NCI-H82 (cell line): ENCODE measurements at regions not wholly inside any gene's neighbourhood (a gene's known extent, or its start where the extent isn't known, plus 50 kb on each side); places are given as distances from the start of the nearest gene placed in this dataset.

ENCODE experiments used
- DNase-seq: peaks from one replicate; lab custom pipeline; 2025; lab: John Stamatoyannopoulos, UW

- no peak for DNase-seq
Observed at GRCh38 chr18:6465281-6465680, 50.6 kb upstream of the L3MBTL4 start.

- no peak for DNase-seq
Observed at GRCh38 chr18:6476190-6476589, 61.5 kb upstream of the L3MBTL4 start.

DNA sequence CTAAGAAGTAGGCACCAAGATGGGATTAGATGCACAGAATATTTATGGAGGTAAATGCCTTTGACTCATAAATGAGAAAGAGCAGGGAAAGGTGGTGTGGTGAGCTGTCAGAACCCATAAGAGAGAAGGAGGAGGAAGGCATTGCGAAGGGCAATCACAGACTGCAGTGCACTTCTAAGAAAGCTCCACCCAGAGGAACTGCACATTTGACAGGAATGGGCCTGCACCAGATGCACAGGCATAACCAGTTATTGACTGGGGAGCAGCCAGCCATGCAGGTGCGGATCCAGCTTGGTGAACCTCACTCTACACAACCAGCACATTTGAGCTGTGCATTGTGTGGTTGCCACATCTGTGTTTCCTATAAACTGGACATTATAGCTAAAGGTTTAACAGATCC is 62.2 kb upstream of the L3MBTL4 start:
- no peak for DNase-seq

DNA sequence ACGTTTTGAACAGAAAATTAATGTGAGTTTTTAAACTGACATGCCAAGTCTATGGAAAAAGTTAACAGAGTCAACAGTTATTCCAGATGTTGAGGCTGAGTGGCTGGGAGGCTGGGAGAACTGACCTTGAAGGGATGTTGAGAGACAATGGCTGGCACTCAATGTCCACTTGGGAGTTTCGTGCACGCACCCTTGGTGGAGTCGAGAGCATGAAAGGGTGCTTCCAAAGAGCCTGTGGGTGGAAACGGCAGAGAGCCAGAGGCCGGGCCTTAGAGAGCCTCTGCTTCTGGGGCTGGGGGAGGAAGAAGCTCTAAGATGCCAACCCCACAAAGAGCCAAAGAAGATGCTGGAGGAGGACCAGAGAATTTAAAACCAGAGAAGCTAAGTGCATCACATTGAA is 63.4 kb upstream of the L3MBTL4 start:
- no peak for DNase-seq

GRCh38 chr18:6479699-6480098 is 65.0 kb upstream of the L3MBTL4 start:
- DNase-seq = no peak

DNA sequence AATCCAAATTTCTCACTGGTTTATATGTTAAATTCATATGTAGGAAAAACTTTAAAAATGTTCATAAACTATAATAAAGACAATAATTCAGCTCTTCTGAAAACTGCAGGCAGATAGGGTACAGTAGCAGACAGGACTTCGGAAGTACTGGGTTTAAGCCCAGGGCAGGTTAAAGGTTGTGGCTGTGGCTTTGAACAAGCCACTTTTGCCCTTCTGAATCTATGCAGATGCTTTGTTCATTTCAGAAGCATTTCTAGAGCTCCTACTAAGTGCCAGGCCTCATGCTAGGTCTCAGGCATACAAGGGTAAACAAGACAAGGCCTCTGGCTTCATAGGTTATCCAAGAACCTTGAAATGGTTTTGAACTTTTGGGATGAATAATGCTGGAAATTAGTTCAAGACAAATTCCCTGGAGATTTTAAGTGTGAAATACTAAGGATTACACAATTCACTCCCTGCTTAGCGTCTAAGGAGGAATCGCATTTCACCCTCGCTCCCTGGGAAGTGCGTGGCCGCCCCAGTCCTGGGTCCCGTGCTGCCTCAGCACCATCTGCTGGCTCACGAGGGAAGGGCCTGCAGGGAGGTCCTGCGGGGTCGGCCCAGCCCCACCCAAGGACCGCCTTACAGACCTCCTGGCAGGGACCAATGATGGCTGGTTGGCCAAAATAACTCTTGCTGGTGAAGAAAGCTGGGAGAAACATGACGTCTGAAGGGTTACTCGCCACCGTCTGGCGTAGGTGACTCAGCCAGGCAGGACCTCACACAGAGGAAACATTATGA is 67.7 kb upstream of the L3MBTL4 start:
- peak; percentile 72 for DNase-seq

- DNase-seq = no peak
Observed at GRCh38 chr18:6484659-6485058, 69.9 kb upstream of the L3MBTL4 start.

- no peak for DNase-seq
Observed at GRCh38 chr18:6486313-6486712, 71.6 kb upstream of the L3MBTL4 start.

GRCh38 chr18:6486764-6487426 is 72.2 kb upstream of the L3MBTL4 start:
- no peak for DNase-seq

GRCh38 chr18:6487968-6488367 is 73.3 kb upstream of the L3MBTL4 start:
- DNase-seq = no peak

- no peak for DNase-seq
Observed at GRCh38 chr18:6488956-6489355, 74.2 kb upstream of the L3MBTL4 start.

DNA sequence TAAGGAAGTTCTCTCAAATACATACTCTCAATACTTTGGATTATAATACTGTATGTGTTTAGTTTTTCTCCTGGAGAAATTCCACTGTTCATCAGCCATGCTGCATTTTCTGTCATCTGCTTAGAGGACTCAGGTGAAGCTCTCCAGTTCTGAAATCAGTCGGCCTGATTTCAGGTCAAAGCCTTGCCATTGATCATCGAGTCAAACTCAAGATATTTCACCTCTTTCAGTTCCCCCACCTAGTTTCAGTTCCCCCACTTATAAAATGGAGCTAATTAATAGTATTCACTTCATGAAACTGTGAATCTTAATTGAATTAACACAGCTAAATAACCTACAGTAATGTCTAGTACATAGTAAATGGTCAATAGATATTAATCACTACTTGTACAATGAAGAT is 75.3 kb upstream of the L3MBTL4 start:
- DNase-seq = no peak

GRCh38 chr18:6493194-6493593 is 78.5 kb upstream of the L3MBTL4 start:
- no peak for DNase-seq

GRCh38 chr18:6495536-6495935 is 80.8 kb upstream of the L3MBTL4 start:
- DNase-seq = no peak

- DNase-seq = no peak
Observed at GRCh38 chr18:6497543-6497942, 82.8 kb upstream of the L3MBTL4 start.

DNA sequence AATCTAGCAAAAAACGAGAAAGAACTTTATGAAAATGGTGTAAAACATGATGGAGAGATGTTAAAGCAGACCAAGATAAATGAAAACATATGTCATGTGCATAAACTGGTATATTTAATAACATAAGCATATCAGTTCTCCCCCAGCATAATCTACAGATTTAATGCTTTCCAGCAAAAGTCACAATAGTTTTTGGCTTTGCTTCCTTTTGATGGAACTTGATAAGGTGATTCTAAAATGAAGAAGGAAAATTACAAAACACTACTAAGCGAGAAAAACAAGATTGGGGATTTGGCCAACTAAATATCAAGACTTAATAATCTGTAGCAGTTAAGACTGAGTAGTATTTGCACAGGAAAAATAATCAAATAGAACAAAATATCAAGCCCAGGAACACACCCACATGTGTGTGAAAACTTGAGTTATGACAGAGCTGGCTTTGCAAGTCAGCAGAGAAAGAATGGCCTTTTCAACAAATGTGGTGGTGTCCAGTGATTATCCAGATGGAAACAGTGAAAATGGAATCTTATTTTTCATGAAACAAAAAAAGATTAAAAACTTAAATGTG is 83.7 kb upstream of the L3MBTL4 start:
- no peak for DNase-seq

DNA sequence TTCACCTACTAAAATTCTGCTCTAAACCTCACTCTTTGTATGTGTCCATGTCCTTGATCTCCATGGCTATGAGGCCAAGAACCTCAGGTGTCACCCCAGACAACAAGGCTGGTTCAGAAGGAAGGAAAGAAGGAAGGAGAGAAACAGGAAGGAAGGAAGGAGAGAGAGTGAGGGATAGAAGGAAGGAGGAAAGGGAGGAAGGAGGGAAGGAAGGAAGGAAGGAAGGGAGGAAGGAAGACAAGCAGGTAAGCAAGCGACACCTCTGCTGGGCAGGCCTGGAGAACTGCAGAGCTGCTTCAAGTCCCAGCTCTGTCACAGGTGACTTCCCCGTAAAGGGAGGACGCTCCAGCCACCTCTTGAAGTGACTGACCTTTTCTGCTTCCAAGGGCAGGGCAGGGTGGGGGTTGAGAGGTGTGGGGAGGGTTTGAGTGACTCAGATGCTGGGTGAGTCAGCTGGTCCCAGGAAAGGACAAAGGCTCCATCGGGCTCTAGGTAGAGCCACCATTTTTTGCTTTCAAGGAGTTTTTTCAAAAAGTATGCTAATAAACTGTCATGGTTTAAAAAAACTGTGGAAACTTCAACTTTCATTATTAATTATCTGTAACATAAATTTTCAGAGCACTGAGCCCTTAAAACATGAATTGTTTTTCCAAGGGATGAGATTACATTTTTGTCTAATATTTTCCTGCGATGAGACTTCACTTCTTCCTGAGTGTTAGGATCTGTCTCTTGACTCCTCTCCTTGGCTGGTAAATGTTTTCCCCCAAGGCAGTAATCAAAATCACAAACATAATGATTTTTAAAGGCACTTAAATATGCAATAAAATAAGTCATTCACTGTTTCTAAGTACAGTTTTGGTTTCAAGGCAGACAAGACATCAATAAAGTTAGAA is 90.1 kb upstream of the L3MBTL4 start:
- DNase-seq = no peak

DNA sequence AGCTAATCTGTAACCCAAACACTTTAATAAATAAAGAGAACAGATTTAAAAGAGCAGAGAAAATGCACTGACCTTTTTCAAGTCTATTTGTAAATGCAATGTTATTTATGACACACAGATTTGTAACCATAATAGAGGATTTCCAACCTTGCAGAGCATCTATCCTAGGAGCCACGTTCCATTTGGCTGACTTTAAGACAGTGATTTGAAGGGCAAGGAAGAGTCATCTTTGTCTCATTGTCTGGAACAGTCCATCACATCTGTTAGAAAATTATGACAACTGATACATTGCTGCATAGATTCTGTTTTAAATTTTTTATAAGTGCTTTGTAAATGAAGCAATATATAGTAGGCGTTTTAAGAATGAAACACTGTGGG is 90.8 kb upstream of the L3MBTL4 start:
- no peak for DNase-seq

DNA sequence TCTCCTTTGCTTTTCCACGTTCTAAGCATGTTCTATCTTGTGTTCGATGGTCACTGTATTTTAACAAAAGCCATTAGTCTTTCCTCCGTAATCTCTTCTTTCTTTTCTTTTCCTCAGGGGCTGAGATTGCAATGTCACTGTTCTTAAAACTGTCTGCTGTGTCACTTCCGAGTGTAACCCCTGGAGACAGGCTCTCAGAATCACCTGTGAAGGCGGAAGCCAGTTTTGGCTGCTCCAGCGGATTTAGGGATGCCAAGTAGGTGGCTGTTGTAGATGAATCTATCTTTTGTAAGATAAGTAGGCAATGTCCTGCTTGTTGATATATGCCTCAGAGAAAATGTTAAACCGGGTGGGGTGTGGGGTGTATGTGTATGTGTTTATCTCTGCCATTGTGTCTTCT is 94.7 kb upstream of the L3MBTL4 start:
- DNase-seq = no peak

- DNase-seq = no peak
Observed at GRCh38 chr18:6509832-6510231, 95.1 kb upstream of the L3MBTL4 start.

GRCh38 chr18:6520901-6521300 is 106.2 kb upstream of the L3MBTL4 start:
- DNase-seq = no peak

DNA sequence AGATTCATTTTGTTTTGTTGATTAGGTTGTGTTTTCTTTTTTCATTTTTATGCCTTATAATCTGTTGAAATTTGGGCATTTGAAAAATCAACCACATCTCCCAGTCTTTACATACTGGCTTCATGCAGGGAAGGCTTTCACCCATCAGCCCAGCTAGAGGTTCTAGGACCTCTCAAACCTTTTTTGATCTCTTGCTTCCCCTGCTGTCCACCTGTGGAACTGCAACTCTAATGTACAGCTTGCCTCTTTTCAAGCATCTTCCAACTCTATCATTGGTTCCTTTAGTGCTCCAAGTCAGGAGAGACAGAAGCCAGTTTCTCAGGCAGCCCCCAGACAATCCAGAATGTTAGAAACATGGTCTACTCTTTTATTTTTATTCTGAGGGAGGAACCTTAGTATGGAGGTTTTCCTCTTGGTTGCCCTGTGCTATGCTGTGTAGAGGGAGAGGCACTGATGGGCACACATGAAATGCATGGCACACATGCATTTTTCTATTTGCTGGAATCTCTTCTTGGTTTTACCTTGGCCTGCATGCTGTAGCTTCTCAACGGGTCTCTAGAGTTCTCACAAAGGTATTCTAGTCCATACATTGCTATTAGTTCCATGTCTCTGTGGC is 107.2 kb upstream of the L3MBTL4 start:
- DNase-seq = peak; percentile 65
